ENCODE measurements at regions not wholly inside any gene's neighbourhood (a gene's known extent, or its start where the extent isn't known, plus 50 kb on each side); places are given as distances from the start of the nearest gene placed in this dataset.

- H2AFZ ChIP-seq (ENCODE audit: insufficient read depth, low read depth, low read length, poor library complexity, severe bottlenecking): no peak overlapping the region
- intact Hi-C loops (cut with micrococcal nuclease): no loop called here
- H3K27me3 ChIP-seq (ENCODE audit: control insufficient read depth in 2 of 2, insufficient read depth in 2 of 2, low read length in 2 of 2): no peaks in the 10 kb centered on the region
- H3K4me3 Mint-ChIP-seq: peak overlapping the region in 1 of 2 donors; percentile 12
- no peak for DNase-seq
- H3K36me3 ChIP-seq (replicated peaks in 1 of 2; ENCODE audit: control insufficient read depth in 1 of 2, insufficient read depth in 2 of 2, low read length in 2 of 2): no peaks in the 10 kb centered on the region
- TF ChIP-seq CTCF (IDR thresholded peaks at IDR 0.05): no peak
- H3K9me3 ChIP-seq (replicated peaks in 1 of 2; ENCODE audit: control insufficient read depth in 1 of 2, insufficient read depth in 1 of 2, low read length in 2 of 2): peaks cover 5 to 12% of the 10 kb centered on the region in 2 donors
- H4K20me1 ChIP-seq (ENCODE audit: insufficient read depth, low read length): no peaks in the 10 kb centered on the region
- no peak overlapping the region for H3K27ac Mint-ChIP-seq
- no peaks in the 10 kb centered on the region for H3K79me2 ChIP-seq (ENCODE audit: insufficient read depth, low read length)
- H3K4me1 Mint-ChIP-seq: no peaks in the 10 kb centered on the region
- peaks cover 6 to 39% (median 17%) of the 10 kb centered on the region in 7 donors for H3K9me3 Mint-ChIP-seq
- H3K4me3 ChIP-seq (replicated peaks in 1 of 3; ENCODE audit: low read depth in 2 of 3, low read length in 3 of 3): no peak overlapping the region
- H3K9ac ChIP-seq (ENCODE audit: insufficient read depth, low read length, poor library complexity, severe bottlenecking): no peak overlapping the region
- no peak overlapping the region for H3K4me2 ChIP-seq (replicated peaks; ENCODE audit: extremely low read depth, low read length, poor library complexity, severe bottlenecking)
- H3K4me1 ChIP-seq (ENCODE audit: control insufficient read depth in 1 of 2, insufficient read depth in 2 of 2, low read length in 2 of 2): no peaks in the 10 kb centered on the region
- H3K27ac ChIP-seq (ENCODE audit: low read depth in 1 of 2, low read length in 2 of 2): no peak overlapping the region
- no peaks in the 10 kb centered on the region for H3K36me3 Mint-ChIP-seq
- H3K27me3 Mint-ChIP-seq (ENCODE audit: low read depth in 3 of 3): peaks cover 3 to 8% (median 4%) of the 10 kb centered on the region in 3 donors
These were observed 176.9 kb downstream of the ASB1 start for GRCh38 chr2:238603596-238603995.

GRCh38 chr2:238606311-238606710 lies 179.6 kb downstream of the ASB1 start:
- no peak for TF ChIP-seq CTCF (IDR thresholded peaks at IDR 0.05)
- H3K4me1 Mint-ChIP-seq: no peaks in the 10 kb centered on the region
- H3K4me1 ChIP-seq (ENCODE audit: control insufficient read depth in 1 of 2, insufficient read depth in 2 of 2, low read length in 2 of 2): no peaks in the 10 kb centered on the region
- H3K4me3 Mint-ChIP-seq: no peak overlapping the region
- no peaks in the 10 kb centered on the region for H3K36me3 Mint-ChIP-seq
- H3K27me3 ChIP-seq (ENCODE audit: control insufficient read depth in 2 of 2, insufficient read depth in 2 of 2, low read length in 2 of 2): no peaks in the 10 kb centered on the region
- intact Hi-C loops (cut with micrococcal nuclease): no loop called here
- DNase-seq: no peak
- 94% methylated on average over 2 of the region's 4 CpGs for WGBS (ENCODE audit: insufficient coverage)
- H3K27ac Mint-ChIP-seq: no peak overlapping the region
- no peak overlapping the region for H2AFZ ChIP-seq (ENCODE audit: insufficient read depth, low read depth, low read length, poor library complexity, severe bottlenecking)
- H3K36me3 ChIP-seq (replicated peaks in 1 of 2; ENCODE audit: control insufficient read depth in 1 of 2, insufficient read depth in 2 of 2, low read length in 2 of 2): no peaks in the 10 kb centered on the region
- H3K9me3 Mint-ChIP-seq: peaks cover 10 to 54% (median 27%) of the 10 kb centered on the region in 7 donors
- H3K9me3 ChIP-seq (replicated peaks in 1 of 2; ENCODE audit: control insufficient read depth in 1 of 2, insufficient read depth in 1 of 2, low read length in 2 of 2): peaks cover 5 to 12% of the 10 kb centered on the region in 2 donors
- no peak overlapping the region for H3K27ac ChIP-seq (ENCODE audit: low read depth in 1 of 2, low read length in 2 of 2)
- H3K4me2 ChIP-seq (replicated peaks; ENCODE audit: extremely low read depth, low read length, poor library complexity, severe bottlenecking): no peak overlapping the region
- H3K4me3 ChIP-seq (replicated peaks in 1 of 3; ENCODE audit: low read depth in 2 of 3, low read length in 3 of 3): no peak overlapping the region
- no peaks in the 10 kb centered on the region for H4K20me1 ChIP-seq (ENCODE audit: insufficient read depth, low read length)
- peaks cover 3 to 5% (median 5%) of the 10 kb centered on the region in 3 donors for H3K27me3 Mint-ChIP-seq (ENCODE audit: low read depth in 3 of 3)
- no peaks in the 10 kb centered on the region for H3K79me2 ChIP-seq (ENCODE audit: insufficient read depth, low read length)
- H3K9ac ChIP-seq (ENCODE audit: insufficient read depth, low read length, poor library complexity, severe bottlenecking): no peak overlapping the region

Measured in CD14-positive monocyte (primary cell).